ENCODE measurements at regions not wholly inside any gene's neighbourhood (a gene's known extent, or its start where the extent isn't known, plus 50 kb on each side); places are given as distances from the start of the nearest gene placed in this dataset.

- ATAC-seq (ENCODE audit: insufficient read depth, low FRiP score) (no peak), DNase-seq (no peak)
- no peak overlapping the region for H3K27ac ChIP-seq (ENCODE audit: low read depth in 1 of 2, low read length in 1 of 2)
- no peak overlapping the region for H3K9ac ChIP-seq (ENCODE audit: insufficient read depth in 1 of 2, low read length in 2 of 2)
- H3K4me3 ChIP-seq: no peak overlapping the region
- H3K4me1 ChIP-seq (ENCODE audit: control insufficient read depth in 5 of 5, insufficient read depth in 5 of 5, low read length in 5 of 5): peaks cover 0 to 4% (median 0%) of the 10 kb centered on the region in 5 donors
- no peaks in the 10 kb centered on the region for H3K36me3 ChIP-seq (ENCODE audit: control insufficient read depth in 4 of 4, insufficient read depth in 4 of 4, low read length in 4 of 4)
- no peaks in the 10 kb centered on the region for H3K9me3 ChIP-seq (ENCODE audit: control insufficient read depth in 4 of 4, insufficient read depth in 3 of 4, low read length in 3 of 4)
- no peaks in the 10 kb centered on the region for H3K27me3 ChIP-seq (ENCODE audit: control insufficient read depth in 3 of 3, insufficient read depth in 3 of 3, low read length in 2 of 3)
- TF ChIP-seq CTCF (IDR thresholded peaks at IDR 0.05; ENCODE audit: control extremely low read depth, extremely low read depth): no peak
- WGBS, 2 donors: 71 to 90% methylated on average over 6 of the region's 6 CpGs
Observed at GRCh38 chr1:184326278-184326677, 60.6 kb upstream of the C1orf21 start.

GRCh38 chr1:184329245-184329953, 57.4 kb upstream of the C1orf21 start:
- DNase-seq: no peak
- ATAC-seq (ENCODE audit: insufficient read depth, low FRiP score): no peak
- H3K27ac ChIP-seq (ENCODE audit: low read depth in 1 of 2, low read length in 1 of 2): no peak overlapping the region
- no peaks in the 10 kb centered on the region for H3K9me3 ChIP-seq (ENCODE audit: control insufficient read depth in 4 of 4, insufficient read depth in 3 of 4, low read length in 3 of 4)
- WGBS, 2 donors: 64 to 77% methylated on average over 7 of the region's 7 CpGs
- H3K4me3 ChIP-seq: no peak overlapping the region
- peaks cover 0 to 4% (median 0%) of the 10 kb centered on the region in 5 donors for H3K4me1 ChIP-seq (ENCODE audit: control insufficient read depth in 5 of 5, insufficient read depth in 5 of 5, low read length in 5 of 5)
- no peak for TF ChIP-seq CTCF (IDR thresholded peaks at IDR 0.05; ENCODE audit: control extremely low read depth, extremely low read depth)
- H3K9ac ChIP-seq (ENCODE audit: insufficient read depth in 1 of 2, low read length in 2 of 2): no peak overlapping the region
- H3K36me3 ChIP-seq (ENCODE audit: control insufficient read depth in 4 of 4, insufficient read depth in 4 of 4, low read length in 4 of 4): no peaks in the 10 kb centered on the region
- no peaks in the 10 kb centered on the region for H3K27me3 ChIP-seq (ENCODE audit: control insufficient read depth in 3 of 3, insufficient read depth in 3 of 3, low read length in 2 of 3)

- peak; percentile 16 to 58 (median 48) for DNase-seq
- no peak for TF ChIP-seq CTCF (IDR thresholded peaks at IDR 0.05; ENCODE audit: control extremely low read depth, extremely low read depth)
- Histone ChIP-seq H3K27me3 (ENCODE audit: control insufficient read depth in 3 of 3, insufficient read depth in 3 of 3, low read length in 2 of 3) (no peaks in the 10 kb centered on the region), H3K4me1 (ENCODE audit: control insufficient read depth in 5 of 5, insufficient read depth in 5 of 5, low read length in 5 of 5) (peaks cover 0 to 4% (median 0%) of the 10 kb centered on the region in 5 donors), H3K27ac (ENCODE audit: low read depth in 1 of 2, low read length in 1 of 2) (peak overlapping the region in 1 of 2 donors; percentile 4), H3K9ac (ENCODE audit: insufficient read depth in 1 of 2, low read length in 2 of 2) (no peak overlapping the region), H3K9me3 (ENCODE audit: control insufficient read depth in 4 of 4, insufficient read depth in 3 of 4, low read length in 3 of 4) (no peaks in the 10 kb centered on the region), H3K36me3 (ENCODE audit: control insufficient read depth in 4 of 4, insufficient read depth in 4 of 4, low read length in 4 of 4) (no peaks in the 10 kb centered on the region), H3K4me3 (no peak overlapping the region)
- WGBS, 2 donors: 70 to 81% methylated on average over 7 of the region's 7 CpGs
- no peak for ATAC-seq (ENCODE audit: insufficient read depth, low FRiP score)
Observed at GRCh38 chr1:184329962-184330868, 56.6 kb upstream of the C1orf21 start.
